ENCODE measurements at regions not wholly inside any gene's neighbourhood (a gene's known extent, or its start where the extent isn't known, plus 50 kb on each side); places are given as distances from the start of the nearest gene placed in this dataset.

DNA sequence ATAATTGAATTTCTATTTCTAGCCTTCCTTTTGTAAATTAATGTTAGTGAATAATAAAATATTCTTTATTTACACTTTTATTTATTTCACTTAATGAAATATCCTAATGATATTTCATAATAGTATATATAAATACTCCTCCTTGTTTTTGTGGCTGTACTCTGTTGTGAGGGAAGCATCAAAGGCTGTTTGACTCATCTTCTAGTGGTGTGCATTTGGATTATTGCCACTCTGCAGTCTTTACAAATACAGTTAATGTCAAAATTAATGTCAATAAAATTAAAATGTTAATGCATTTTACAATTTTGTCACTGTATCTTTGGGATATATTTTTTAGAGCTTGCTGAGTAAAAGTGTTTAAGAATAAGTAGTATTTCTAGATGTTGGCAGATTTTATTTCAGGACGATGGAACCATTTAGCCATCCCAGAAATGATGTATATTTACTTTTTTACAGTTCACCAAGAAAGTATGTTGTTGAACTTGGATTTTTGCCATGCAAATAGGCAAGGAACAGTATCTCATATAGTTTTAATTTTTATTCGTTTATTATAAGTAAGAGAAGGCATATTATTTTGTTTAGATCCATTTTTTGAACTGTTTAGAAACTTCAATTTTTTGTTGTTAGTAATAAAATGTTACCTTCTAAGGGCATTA, 281.2 kb upstream of the SLITRK6 start:
- Histone ChIP-seq H3K27ac (ENCODE audit: low read length) (no peak overlapping the region), H3K27me3 (ENCODE audit: control insufficient read depth, insufficient read depth, low read length) (no peaks in the 10 kb centered on the region), H3K36me3 (ENCODE audit: control insufficient read depth, insufficient read depth, low read length) (no peaks in the 10 kb centered on the region), H3K4me1 (ENCODE audit: control insufficient read depth, insufficient read depth, low read length) (no peaks in the 10 kb centered on the region), H3K4me3 (ENCODE audit: low read depth in 2 of 2, low read length in 2 of 2) (no peak overlapping the region), H3K9me3 (ENCODE audit: control insufficient read depth, insufficient read depth, low read depth, low read length) (no peaks in the 10 kb centered on the region)
- in situ Hi-C loops (cut with HindIII; ENCODE audit: low pct_unique_long_range_greater_than_20kb, low sequenced_read_pairs): no loop called here
- ATAC-seq (no peak), DNase-seq (ENCODE audit: low read depth, low spot score) (no peak)
- TF ChIP-seq, protein P1, sequence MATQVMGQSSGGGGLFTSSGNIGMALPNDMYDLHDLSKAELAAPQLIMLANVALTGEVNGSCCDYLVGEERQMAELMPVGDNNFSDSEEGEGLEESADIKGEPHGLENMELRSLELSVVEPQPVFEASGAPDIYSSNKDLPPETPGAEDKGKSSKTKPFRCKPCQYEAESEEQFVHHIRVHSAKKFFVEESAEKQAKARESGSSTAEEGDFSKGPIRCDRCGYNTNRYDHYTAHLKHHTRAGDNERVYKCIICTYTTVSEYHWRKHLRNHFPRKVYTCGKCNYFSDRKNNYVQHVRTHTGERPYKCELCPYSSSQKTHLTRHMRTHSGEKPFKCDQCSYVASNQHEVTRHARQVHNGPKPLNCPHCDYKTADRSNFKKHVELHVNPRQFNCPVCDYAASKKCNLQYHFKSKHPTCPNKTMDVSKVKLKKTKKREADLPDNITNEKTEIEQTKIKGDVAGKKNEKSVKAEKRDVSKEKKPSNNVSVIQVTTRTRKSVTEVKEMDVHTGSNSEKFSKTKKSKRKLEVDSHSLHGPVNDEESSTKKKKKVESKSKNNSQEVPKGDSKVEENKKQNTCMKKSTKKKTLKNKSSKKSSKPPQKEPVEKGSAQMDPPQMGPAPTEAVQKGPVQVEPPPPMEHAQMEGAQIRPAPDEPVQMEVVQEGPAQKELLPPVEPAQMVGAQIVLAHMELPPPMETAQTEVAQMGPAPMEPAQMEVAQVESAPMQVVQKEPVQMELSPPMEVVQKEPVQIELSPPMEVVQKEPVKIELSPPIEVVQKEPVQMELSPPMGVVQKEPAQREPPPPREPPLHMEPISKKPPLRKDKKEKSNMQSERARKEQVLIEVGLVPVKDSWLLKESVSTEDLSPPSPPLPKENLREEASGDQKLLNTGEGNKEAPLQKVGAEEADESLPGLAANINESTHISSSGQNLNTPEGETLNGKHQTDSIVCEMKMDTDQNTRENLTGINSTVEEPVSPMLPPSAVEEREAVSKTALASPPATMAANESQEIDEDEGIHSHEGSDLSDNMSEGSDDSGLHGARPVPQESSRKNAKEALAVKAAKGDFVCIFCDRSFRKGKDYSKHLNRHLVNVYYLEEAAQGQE (IDR thresholded peaks at IDR 0.05; ENCODE audit: insufficient read depth in 1 of 2, low read depth in 2 of 2, low read length in 1 of 2): no peak
- TF ChIP-seq POLR2AphosphoS5 (IDR thresholded peaks at IDR 0.05; ENCODE audit: low read depth, low read length): no peak
- no peak for TF ChIP-seq TCF7L2 (IDR thresholded peaks at IDR 0.05; ENCODE audit: low read depth, low read length)
- POLR2A ChIA-PET: no interaction called here
- CTCF ChIA-PET: no interaction called here
- no TSS peak for BruUV-seq (replicated peaks)
- intact Hi-C loops (cut with micrococcal nuclease; ENCODE audit: unreplicated experiment): no loop called here

DNA sequence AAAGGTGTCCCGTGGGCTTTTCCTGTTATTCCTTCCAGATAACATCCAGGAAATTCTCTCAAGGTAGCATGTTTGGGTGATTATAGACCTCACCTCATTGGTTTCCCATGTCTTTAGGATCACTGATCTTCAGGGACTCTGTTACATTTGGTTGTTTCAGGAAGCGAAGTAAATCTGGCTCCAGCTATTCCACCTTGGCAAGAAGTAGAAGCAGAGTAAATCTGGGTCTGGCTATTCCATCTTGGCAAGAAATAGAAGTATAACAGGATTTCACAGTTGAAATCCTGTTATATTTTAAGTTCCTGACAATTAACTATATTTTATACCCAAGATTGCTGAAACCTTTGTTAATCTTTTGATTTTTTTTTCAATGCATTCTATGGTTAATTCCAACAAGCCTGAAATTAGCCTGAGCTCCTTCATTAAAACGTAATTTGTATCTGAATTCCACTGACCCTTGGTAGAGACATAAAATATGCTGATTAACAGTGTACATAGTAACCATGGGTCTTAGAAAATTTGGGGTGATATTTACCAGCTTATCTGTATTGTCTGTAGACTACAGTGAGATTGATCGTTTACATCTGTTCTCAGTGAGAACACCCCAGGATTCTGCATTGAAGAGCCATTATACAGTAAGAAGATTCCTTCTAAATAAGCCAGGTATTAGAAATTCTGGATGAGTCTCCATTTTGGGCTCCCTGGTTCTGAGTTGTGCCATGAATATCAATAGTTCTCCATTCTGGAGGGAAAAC, 267.6 kb upstream of the SLITRK6 start:
- Histone ChIP-seq H3K36me3 (ENCODE audit: control insufficient read depth, insufficient read depth, low read length) (no peaks in the 10 kb centered on the region), H3K9me3 (ENCODE audit: control insufficient read depth, insufficient read depth, low read depth, low read length) (no peaks in the 10 kb centered on the region), H3K27ac (ENCODE audit: low read length) (no peak overlapping the region), H3K4me3 (ENCODE audit: low read depth in 2 of 2, low read length in 2 of 2) (no peak overlapping the region), H3K4me1 (ENCODE audit: control insufficient read depth, insufficient read depth, low read length) (no peaks in the 10 kb centered on the region), H3K27me3 (ENCODE audit: control insufficient read depth, insufficient read depth, low read length) (no peaks in the 10 kb centered on the region)
- in situ Hi-C loops (cut with HindIII; ENCODE audit: low pct_unique_long_range_greater_than_20kb, low sequenced_read_pairs) (no loop called here), intact Hi-C loops (cut with micrococcal nuclease; ENCODE audit: unreplicated experiment) (no loop called here)
- POLR2A ChIA-PET: no interaction called here
- no TSS peak for BruUV-seq (replicated peaks)
- ATAC-seq (no peak), DNase-seq (ENCODE audit: low read depth, low spot score) (no peak)
- TF ChIP-seq, protein P2, sequence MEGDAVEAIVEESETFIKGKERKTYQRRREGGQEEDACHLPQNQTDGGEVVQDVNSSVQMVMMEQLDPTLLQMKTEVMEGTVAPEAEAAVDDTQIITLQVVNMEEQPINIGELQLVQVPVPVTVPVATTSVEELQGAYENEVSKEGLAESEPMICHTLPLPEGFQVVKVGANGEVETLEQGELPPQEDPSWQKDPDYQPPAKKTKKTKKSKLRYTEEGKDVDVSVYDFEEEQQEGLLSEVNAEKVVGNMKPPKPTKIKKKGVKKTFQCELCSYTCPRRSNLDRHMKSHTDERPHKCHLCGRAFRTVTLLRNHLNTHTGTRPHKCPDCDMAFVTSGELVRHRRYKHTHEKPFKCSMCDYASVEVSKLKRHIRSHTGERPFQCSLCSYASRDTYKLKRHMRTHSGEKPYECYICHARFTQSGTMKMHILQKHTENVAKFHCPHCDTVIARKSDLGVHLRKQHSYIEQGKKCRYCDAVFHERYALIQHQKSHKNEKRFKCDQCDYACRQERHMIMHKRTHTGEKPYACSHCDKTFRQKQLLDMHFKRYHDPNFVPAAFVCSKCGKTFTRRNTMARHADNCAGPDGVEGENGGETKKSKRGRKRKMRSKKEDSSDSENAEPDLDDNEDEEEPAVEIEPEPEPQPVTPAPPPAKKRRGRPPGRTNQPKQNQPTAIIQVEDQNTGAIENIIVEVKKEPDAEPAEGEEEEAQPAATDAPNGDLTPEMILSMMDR (IDR thresholded peaks at IDR 0.05): no peak
- TF ChIP-seq TCF7L2 (IDR thresholded peaks at IDR 0.05; ENCODE audit: low read depth, low read length) (no peak), POLR2AphosphoS5 (IDR thresholded peaks at IDR 0.05; ENCODE audit: low read depth, low read length) (no peak), SIN3A (IDR thresholded peaks at IDR 0.05; ENCODE audit: borderline replicate concordance, insufficient read depth, low read depth, low read length) (no peak)
- TF ChIP-seq, protein P1 (IDR thresholded peaks at IDR 0.05; ENCODE audit: insufficient read depth in 1 of 2, low read depth in 2 of 2, low read length in 1 of 2): no peak
- CTCF ChIA-PET: no interaction called here
